ENCODE measurements at regions not wholly inside any gene's neighbourhood (a gene's known extent, or its start where the extent isn't known, plus 50 kb on each side); places are given as distances from the start of the nearest gene placed in this dataset.

- ATAC-seq (no peak), DNase-seq (ENCODE audit: low spot score) (no peak)
- Mint-ChIP-seq H3K4me1 (peaks cover 15% of the 10 kb centered on the region), H3K4me3 (no peak overlapping the region), H3K27ac (no peak overlapping the region), H3K36me3 (no peaks in the 10 kb centered on the region), H3K9me3 (peaks cover 7% of the 10 kb centered on the region; the same call in 1 of the 2 replicates), H3K27me3 (ENCODE audit: low read depth) (no peaks in the 10 kb centered on the region)
- ChIA-PET CTCF (no interaction called here), POLR2A (no interaction called here)
- TF ChIP-seq ATF2 (CRISPR knock-in tag; IDR thresholded peaks at IDR 0.05; ENCODE audit: borderline replicate concordance, low read depth), result no peak
- no peak for TF ChIP-seq E2F4 (CRISPR knock-in tag; IDR thresholded peaks at IDR 0.05; ENCODE audit: borderline replicate concordance, low read depth)
- TF ChIP-seq ZNF317 (CRISPR knock-in tag; IDR thresholded peaks at IDR 0.05; ENCODE audit: borderline replicate concordance, low read depth), result no peak
- no peak for TF ChIP-seq TCF7 (CRISPR knock-in tag; IDR thresholded peaks at IDR 0.05; ENCODE audit: low read depth)
- no peak for TF ChIP-seq ZNF219 (CRISPR knock-in tag; IDR thresholded peaks at IDR 0.05; ENCODE audit: borderline replicate concordance)
- TF ChIP-seq PRRX2 (CRISPR knock-in tag; IDR thresholded peaks at IDR 0.05), result no peak
- no peak for TF ChIP-seq ZNF423 (CRISPR knock-in tag; IDR thresholded peaks at IDR 0.05)
- TF ChIP-seq FOXP4 (CRISPR knock-in tag; IDR thresholded peaks at IDR 0.05), result no peak
- no peak for TF ChIP-seq ARID4B (CRISPR knock-in tag; IDR thresholded peaks at IDR 0.05; ENCODE audit: borderline replicate concordance)
- TF ChIP-seq FOXP1 (CRISPR knock-in tag; IDR thresholded peaks at IDR 0.05; ENCODE audit: borderline replicate concordance), result no peak
- no peak for TF ChIP-seq ETV6 (CRISPR knock-in tag; IDR thresholded peaks at IDR 0.05)
- no peak for TF ChIP-seq NFYB (CRISPR knock-in tag; conservative IDR thresholded peaks at IDR 0.05; ENCODE audit: low read depth)
- TF ChIP-seq ZNF416 (CRISPR knock-in tag; IDR thresholded peaks at IDR 0.05), result no peak
- TF ChIP-seq ERG (CRISPR knock-in tag; IDR thresholded peaks at IDR 0.05), result no peak
- TF ChIP-seq NR3C1 (CRISPR knock-in tag; conservative IDR thresholded peaks at IDR 0.05; ENCODE audit: low read depth), result no peak
- TF ChIP-seq SMAD3 (CRISPR knock-in tag; IDR thresholded peaks at IDR 0.05; ENCODE audit: borderline replicate concordance), result no peak
- TF ChIP-seq ZNF671 (CRISPR knock-in tag; IDR thresholded peaks at IDR 0.05), result no peak
- no peak for TF ChIP-seq ZNF396 (CRISPR knock-in tag; IDR thresholded peaks at IDR 0.05; ENCODE audit: borderline replicate concordance)
Measured at GRCh38 chr20:22058746-22059145, 353.3 kb downstream of the PAX1 start.
